ENCODE measurements at regions not wholly inside any gene's neighbourhood (a gene's known extent, or its start where the extent isn't known, plus 50 kb on each side); places are given as distances from the start of the nearest gene placed in this dataset.
"Not testable (repeated sequence)": the region's sequence is repeated elsewhere in the genome, so short reads cannot be mapped to it uniquely, and the experiment has no call there.

- no peak for DNase-seq
These were observed 499.0 kb downstream of the DIPK2A start for GRCh38 chr3:144470666-144471065.

GRCh38 chr3:144477593-144477992 lies 506.0 kb downstream of the DIPK2A start:
- no peak for DNase-seq

GRCh38 chr3:144480416-144480919 lies 508.8 kb downstream of the DIPK2A start:
- no peak for DNase-seq

- no peak for DNase-seq
These were observed 511.3 kb downstream of the DIPK2A start for GRCh38 chr3:144482876-144483275.

- DNase-seq: no peak
These were observed 515.4 kb downstream of the DIPK2A start for GRCh38 chr3:144487011-144487410.

- no peak for DNase-seq
These were observed 517.3 kb downstream of the DIPK2A start for GRCh38 chr3:144488927-144489326.

- no peak for DNase-seq
These were observed 519.7 kb downstream of the DIPK2A start for GRCh38 chr3:144491333-144491732.

GRCh38 chr3:144494651-144495050 lies 523.0 kb downstream of the DIPK2A start:
- DNase-seq: not testable (repeated sequence)

GRCh38 chr3:144496141-144496835 lies 524.7 kb downstream of the DIPK2A start:
- DNase-seq: no peak

GRCh38 chr3:144497452-144497851 lies 525.8 kb downstream of the DIPK2A start:
- DNase-seq: no peak

- DNase-seq: peak; percentile 4 to 32 (median 20)
These were observed 527.6 kb downstream of the DIPK2A start for GRCh38 chr3:144499001-144499930.

GRCh38 chr3:144501467-144501866 lies 529.8 kb downstream of the DIPK2A start:
- DNase-seq: no peak

- no peak for DNase-seq
These were observed 530.8 kb downstream of the DIPK2A start for GRCh38 chr3:144502402-144502801.

- not testable (repeated sequence) for DNase-seq
These were observed 534.8 kb downstream of the DIPK2A start for GRCh38 chr3:144506375-144506774.

GRCh38 chr3:144511346-144511745 lies 539.7 kb downstream of the DIPK2A start:
- DNase-seq: no peak

- DNase-seq: no peak
These were observed 544.4 kb downstream of the DIPK2A start for GRCh38 chr3:144516026-144516425.

GRCh38 chr3:144516589-144516988 lies 545.0 kb downstream of the DIPK2A start:
- no peak for DNase-seq

- DNase-seq: no peak
These were observed 549.5 kb downstream of the DIPK2A start for GRCh38 chr3:144521131-144521530.

- DNase-seq: no peak
These were observed 550.8 kb downstream of the DIPK2A start for GRCh38 chr3:144522456-144522855.

GRCh38 chr3:144523396-144523795 lies 551.8 kb downstream of the DIPK2A start:
- no peak for DNase-seq

GRCh38 chr3:144524531-144524930 lies 552.9 kb downstream of the DIPK2A start:
- no peak for DNase-seq

GRCh38 chr3:144529566-144529965 lies 557.9 kb downstream of the DIPK2A start:
- no peak for DNase-seq

- DNase-seq: no peak
These were observed 573.2 kb downstream of the DIPK2A start for GRCh38 chr3:144544871-144545270.

GRCh38 chr3:144546539-144546938 lies 574.9 kb downstream of the DIPK2A start:
- no peak for DNase-seq

All from suppressor macrophage treated with lipopolysaccharide for 1 hour (primary cell).